ENCODE measurements at regions not wholly inside any gene's neighbourhood (a gene's known extent, or its start where the extent isn't known, plus 50 kb on each side); places are given as distances from the start of the nearest gene placed in this dataset.

DNA sequence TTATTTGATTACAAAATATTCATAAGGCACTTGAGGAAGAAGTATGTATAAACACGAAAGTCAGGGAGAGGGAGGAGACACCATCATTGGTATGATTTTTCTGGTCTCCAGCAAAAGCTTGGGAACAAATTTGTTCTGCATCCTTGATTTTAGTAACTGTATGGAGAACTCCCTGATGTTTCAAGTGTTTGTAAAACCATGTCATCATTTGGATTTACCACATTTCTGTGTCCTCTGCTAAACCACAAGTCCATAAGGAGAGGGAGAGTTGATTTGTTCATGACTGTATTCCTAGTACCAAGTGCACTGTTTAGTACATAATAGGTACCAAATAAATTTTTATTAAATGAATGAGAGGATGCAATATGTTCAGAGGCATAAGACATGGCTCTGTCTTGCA, 181.1 kb downstream of the BTG1 start:
- DNase-seq, result no peak

DNA sequence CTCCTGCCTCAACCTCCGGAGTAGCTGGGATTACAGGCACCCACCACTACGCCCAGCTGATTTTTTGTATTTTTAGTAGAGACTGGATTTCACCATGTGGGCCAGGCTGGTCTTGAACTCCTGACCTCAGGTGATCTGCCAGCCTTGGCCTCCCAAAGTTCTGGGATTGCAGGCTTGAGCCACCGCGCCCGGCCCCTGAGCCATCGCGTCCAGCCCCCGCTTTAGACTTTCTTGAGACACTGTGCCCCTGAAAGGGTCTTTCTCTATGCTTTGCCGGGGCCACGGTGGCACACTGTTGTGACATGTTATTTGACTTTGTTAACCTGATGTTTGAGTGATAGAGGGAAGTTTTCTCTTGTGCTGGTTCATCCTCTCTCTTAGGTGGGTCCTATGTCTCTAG, 186.4 kb downstream of the BTG1 start:
- DNase-seq, result no peak

DNA sequence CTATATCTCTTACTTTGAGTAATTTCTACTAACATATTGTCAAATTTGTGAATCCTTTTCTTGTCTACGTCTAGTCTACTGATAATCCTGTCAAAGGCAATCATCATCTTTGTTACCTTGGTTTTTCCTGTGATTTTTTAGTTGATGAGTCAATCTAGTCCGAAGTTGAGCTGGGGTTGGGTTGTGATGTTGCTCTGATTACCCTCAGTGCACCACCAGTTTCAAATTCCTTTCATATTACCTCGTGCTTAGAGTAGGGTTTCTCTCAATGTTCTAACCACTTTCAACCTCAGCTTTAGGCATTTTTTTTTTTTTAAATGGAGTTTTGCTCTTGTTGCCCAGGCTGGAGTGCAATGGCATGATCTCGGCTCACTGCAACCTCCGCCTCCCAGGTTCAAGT, 186.8 kb downstream of the BTG1 start:
- no peak for DNase-seq

DNA sequence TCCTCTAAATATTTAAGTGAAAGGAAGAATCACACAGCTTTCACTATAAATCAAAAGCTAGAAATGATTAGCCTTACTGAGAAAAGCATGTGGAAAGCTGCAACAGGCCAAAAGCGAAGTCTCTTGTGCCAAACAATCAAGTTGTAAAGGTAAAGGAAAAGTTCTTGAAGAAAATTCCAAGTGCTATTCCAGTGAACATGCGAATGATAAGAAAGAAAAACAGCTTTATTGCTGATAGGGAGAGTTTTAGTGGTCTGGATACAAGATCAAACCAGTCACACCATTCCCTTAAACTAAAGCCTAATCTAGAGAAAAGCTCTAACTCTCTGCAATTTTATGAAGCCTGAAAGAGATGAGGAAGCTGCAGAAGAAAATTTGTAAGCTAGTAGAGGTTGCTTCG, 190.9 kb downstream of the BTG1 start:
- no peak for DNase-seq

DNA sequence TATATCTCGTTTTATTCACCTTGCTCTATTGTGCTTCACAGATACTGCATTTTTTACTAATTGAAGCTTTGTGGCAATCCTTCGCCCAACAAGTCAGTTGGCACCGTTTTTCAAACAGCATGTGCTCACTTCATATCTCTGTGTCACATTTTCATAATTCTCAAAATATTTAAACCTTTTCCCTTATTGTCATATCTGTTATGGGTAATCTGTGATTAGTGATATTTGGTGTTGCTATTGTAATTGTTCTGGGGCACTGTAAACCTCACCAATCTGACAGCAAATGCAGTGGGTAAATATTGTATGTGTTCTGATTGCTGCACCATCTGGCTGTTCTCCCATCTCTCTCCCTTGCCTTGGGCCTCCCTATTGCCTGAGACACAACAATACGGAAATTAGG, 191.3 kb downstream of the BTG1 start:
- no peak for DNase-seq

DNA sequence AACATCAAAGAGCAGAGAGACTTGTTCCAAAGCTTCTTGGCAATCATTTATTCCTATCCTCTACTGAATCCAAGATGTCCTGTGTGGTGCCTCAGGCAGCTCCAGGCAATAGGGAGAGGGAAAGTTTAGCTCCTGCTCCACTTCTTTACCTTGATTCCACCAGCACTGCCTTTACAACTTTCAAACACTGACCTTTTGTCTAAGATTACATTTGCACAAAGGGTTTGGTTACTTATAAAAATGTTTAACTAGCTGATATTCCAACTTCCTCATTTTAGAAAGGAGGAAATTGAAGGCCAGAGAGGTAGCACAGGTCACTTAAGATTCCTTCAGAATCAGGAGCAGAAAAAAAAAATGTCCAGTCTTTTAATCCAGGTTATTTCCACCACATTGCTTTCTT, 192.7 kb downstream of the BTG1 start:
- no peak for DNase-seq

DNA sequence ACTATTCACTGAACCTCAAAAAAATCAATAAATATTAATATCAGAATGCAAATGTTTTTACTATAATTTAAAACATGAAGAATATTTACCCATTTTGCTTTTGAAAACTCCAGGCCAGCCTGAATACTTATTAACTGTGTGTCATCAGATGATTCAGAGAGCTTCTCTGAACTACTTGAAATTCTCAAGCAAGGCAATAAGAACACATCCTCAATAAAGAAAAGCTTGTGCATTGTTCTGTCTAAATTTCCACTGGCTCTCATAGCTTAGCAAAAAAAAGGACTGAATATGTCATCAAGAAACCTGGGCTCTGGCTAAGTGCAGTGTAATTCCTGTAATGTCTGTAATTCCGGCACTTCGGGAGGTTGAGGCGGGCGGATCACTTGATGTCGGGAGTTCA, 194.1 kb downstream of the BTG1 start:
- DNase-seq, result no peak

DNA sequence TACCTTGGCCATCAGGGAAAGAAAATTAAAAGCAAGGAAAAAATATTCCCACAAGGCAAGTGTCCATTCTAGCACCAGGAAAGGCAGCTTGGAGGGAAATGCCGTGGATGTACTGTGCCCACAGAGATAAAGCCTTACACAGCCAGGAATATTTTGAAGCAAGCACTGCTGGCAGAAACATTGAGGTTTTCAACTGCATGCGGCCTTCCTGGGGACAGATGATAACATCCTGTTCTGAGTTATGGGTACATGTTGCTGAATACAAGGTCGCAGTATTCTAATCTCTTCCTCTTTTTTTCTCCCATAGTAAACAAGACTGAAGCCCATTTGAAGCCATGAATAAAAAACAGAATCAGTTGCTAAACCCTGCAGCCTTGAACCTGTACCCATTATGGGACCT, 197.1 kb downstream of the BTG1 start:
- DNase-seq, result no peak

DNA sequence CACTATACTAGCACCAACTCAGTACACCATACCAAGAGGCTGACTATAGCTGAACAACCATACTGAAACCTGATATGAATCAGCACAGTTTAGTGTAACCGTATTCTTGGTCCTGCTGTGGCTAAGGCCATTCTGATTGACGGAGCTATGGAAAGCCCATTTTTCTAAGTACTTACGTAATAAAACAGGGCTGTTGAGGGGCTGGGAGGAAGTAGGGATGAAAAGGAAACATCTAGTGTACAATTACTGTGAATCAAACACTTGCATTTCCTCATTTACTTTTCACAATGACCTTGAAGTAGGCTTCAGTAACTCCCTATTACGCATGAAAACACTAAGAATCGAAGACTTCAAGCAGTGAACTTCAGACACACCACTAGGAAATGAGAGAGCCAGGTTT, 198.2 kb downstream of the BTG1 start:
- no peak for DNase-seq

DNA sequence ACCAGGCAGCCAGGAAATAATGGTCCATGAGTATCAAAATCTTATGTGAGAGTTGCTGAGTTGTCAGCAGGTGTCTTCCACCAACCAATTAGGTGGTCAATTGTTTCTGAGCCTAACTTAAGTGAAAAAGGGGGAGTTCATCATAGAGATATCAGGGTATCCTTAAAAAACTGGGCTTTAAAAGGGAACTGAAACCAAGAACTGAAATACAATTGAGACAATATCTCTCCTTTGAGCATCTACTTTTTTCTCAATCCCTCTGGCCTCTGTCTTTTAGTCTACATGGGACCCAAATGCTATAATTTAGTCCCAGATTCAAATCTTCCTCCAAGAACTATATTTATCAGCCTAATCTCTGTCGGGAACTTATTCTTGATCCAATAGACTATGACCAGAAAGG, 201.0 kb downstream of the BTG1 start:
- no peak for DNase-seq

DNA sequence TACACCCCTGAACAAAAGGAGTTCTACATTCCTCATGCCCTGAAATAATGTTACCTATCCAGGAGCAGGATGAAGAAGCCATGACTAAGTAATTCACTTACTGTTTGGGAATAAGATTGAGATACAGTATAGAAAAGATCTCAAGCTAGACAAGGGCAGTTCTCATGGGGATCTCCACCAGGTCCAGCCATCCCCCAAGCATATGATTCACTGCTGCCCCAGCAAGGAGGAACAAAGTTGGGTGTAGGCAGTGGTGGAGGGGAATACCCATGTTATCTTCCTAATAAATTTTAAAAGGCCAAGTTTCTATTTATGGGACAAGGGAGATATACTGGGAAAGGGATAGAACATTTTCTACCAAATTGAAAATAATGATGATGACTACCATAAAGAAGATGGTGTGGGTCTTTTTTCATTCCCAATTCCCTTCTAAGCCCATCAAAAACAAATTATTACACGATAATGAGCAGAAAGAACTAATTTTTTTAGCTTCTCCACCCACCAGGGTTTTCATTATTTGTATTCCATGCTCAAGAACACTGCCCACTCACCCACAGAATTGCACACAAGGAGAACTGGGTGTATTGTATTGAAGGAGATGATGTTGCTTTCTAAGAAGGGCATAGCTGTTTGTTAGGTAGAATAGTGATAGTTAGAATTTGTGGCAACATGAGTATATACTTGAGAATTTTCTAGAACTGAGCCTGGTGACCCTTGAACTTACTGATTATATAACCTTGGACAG, 204.6 kb downstream of the BTG1 start:
- no peak for DNase-seq

DNA sequence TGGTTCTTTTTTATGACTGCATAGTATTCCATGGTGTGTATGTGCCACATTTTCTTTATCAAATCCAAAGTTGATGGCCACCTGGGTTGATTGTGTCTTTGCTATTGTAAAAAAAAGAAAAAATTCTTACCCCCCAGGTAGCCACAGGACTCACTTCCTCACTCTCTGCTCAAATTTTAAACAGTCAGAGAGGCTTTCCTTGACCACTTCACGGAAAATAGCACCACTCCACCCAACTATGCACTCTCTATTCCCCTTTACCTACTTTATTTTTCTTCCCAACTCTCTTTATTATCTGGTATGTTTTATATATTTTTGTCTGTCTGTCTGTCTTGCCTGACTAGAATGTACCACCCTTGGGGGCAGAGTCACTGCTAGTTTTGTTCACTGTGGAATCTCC, 205.3 kb downstream of the BTG1 start:
- DNase-seq, result no peak

DNA sequence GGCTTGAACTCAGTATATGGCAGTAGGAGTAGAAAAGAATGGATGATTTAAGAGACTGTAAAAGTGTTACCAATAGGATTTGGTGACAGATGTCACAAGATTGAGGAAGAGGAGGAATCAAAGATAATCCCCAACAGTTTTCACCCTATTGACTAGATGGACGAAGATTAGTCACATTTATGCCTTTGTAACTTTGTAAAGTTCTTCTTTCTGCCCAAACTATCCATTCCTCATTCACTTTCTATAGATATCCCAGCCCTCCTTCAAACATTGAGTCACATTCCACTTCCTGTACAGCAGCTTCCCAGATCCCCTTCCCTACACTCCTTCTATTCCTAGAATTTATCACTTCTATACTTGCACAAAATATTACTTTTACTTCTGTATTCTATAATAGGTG, 207.9 kb downstream of the BTG1 start:
- DNase-seq, result no peak

DNA sequence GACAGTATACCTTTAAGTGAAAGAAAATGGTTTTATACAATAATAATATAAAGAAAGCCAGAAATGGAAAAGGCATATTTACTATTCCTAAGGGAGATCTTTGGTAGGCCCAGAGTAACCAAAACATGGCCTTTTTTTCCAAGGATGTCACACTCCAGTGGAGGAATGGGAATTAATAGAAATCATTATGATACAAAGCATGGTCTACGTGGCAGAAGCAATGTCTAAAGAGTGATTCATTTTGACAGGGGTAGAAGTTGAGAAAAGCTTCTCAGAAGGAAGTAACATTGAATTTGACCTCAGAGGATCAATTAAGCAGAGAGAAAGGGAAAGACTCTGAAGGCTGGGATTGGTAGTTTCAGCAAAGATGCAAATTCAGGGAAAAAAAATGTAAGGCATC, 208.6 kb downstream of the BTG1 start:
- no peak for DNase-seq

DNA sequence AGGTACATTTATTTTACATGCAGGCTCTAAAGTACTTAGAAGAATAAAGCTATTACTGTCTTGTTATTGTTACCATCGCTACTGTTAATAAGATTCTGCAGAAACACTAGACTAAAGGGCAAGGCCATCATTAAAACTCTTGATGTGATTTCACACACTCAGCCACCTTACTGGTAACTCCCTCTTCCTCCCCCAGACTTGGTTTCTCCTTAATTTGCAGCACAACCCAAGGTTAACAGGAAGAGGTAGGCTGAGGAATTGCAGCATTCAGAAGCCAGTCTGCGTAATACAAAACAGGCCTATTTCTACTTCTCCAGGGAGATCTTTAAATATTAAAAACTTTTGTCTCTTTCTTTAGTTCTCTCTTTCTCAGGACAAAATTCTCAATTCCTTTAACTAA, 210.3 kb downstream of the BTG1 start:
- no peak for DNase-seq

DNA sequence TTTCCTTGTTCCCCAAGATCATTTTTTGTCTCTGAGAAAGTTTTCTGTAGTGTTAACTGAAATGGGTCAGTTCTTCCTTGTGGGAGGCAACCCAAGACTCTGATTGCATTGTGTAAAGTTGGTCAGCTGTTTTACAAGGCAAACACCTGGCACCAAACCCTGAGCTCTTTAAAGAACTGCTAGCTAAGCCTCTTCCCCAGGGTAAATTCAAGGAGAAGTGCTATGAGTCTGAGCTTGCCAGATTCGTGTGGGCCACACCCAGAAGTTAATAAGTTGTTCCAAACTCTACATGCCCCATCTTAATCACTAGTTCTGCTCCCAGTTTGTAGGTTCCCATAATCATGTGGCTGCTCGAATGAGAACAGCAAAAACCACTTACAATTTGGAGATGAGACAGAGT, 214.5 kb downstream of the BTG1 start:
- DNase-seq, result no peak

DNA sequence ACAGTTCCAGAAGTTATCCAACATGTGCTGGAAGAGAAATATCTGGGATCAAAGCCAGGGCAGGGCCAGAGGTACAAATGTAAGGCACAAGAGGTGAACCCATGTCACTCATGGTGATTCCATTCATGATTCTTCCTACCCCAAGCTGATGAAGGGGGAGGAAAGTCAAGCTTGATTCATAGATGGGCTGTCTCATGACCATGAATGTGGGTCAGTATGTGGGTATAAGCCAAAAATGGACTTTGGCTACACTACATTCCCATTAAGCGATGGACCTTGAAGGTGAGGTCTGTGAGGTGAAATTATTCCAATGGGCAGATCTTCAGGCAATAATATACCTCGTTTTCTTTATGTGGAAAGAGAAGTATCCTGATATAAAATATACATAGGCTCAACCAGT, 217.1 kb downstream of the BTG1 start:
- DNase-seq, result no peak

DNA sequence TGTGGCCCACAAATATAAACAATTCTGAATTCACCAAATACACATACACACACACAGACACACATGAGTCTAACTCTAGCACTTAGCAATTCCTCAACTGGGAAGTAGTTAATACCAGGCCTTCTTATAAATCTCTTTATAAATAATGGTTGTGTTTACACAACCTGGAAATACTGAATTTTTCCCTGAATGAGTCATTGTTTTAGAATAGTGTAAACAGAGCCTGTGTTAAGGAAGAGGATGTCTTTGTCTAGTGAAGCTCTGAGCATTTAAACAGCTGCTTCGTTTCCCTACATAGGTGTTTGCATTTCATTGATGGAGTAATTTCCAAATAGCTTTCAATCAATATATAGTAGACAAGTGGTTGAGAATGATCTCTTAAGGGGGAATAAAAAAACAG, 218.8 kb downstream of the BTG1 start:
- DNase-seq, result no peak

DNA sequence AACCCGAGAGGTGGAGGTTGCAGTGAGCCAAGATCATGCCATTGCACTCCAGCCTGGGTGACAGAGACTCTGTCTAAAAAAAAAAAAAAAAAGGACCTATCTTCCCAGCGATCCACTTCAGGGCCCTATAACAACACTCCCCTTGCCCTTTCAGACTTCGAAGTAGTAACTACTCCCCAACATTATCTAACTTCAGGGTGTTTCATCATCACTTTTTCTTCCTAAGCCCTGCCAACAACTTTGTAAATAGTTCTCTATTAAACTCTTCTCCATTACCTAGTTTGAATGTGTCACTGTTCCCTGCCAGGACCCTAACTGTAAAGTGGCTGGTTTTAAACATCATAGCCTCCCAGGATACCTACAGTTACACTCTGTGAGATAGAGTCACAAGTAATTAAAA, 220.8 kb downstream of the BTG1 start:
- DNase-seq, result no peak

DNA sequence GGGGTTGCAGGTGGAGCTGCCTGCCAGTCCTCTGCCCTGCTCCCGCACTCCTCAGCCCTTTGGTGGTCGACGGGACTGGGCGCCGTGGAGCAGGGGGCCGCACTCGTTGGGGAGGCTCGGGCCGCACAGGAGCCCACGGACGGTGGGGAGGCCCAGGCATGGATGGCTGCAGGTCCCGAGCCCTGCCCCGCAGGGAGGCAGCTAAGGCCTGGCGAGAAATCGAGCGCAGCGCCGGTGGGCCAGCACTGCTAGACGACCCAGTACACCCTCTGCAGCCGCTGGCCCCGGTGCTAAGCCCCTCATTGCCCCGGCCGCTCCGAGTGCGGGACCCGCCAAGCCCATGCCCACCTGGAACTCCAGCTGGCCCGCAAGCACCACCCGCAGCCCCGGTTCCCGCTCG, 221.8 kb downstream of the BTG1 start:
- DNase-seq, result no peak

DNA sequence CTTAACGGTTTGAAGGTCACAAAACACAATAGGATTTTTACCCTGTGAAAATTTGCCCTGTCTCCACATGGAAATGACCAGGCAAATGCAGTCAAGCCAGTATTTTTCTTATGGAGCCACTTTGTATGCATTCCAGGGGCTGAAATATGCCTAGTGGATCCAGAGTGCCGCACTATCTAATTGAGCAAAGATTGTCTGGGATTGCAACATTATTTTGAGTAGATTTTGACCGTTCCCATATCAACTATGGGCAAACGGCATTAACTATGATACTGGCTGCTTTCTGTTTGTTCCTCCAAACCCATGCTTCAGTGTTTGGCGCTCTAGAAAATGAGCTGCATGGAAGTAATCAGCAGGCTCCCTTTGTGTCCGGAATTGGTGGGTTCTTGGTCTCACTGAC, 223.0 kb downstream of the BTG1 start:
- no peak for DNase-seq

DNA sequence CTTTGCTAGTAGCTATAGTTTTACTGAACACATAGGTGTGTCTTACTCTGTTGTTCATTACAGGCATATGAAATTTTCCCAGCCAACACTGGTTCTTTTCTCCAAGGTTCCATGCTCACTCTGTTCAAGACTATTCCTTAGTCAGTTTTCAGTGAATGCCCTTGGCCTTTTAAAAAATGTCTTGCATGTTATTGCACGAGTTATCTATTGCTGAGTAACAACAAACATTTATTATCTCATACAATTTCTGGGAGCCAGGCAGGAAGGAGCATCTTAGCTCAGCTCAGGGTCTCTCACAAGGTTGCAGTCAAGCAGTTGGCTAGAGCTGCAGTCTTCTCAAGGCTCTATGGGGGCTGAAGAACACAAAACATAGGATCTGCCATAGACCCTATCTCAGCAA, 223.5 kb downstream of the BTG1 start:
- no peak for DNase-seq

DNA sequence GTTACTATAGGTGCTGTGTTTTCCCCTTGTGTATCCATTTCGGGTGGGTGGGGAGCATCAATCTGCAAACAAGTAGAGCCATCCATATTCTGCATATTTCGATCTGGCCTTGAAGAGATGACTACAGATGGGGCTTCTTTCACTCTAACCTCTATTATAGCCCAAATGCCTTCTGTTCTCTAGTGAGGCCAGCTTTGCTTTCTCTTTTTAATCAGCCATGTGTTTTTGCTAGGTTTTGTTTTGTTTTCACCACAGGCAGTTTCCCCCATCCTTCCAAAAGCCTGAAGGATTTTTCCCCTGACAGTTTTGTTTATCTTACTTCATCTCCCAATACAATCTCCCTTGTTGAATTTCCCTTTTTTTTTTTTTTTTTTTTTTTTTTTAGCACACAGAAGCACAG, 224.1 kb downstream of the BTG1 start:
- DNase-seq, result no peak

DNA sequence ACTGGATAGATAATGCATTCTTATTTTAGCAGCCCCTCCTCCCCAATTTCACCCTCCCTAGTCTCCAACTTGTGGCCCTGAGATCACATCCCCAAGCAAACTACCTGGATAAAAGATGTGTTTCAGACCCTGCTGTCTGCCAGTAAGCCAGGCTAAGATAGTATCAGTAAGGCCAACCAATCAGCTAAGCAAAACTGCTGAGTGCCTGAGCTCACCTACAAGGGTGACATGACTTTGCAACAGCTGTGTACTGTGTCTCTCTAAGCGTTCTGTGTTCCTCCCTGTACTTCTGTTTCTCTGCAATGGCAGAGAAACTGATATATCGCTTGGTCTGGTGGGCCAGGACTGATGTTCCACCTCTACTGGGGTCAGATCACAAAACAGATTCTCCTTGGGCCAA, 224.9 kb downstream of the BTG1 start:
- no peak for DNase-seq

DNA sequence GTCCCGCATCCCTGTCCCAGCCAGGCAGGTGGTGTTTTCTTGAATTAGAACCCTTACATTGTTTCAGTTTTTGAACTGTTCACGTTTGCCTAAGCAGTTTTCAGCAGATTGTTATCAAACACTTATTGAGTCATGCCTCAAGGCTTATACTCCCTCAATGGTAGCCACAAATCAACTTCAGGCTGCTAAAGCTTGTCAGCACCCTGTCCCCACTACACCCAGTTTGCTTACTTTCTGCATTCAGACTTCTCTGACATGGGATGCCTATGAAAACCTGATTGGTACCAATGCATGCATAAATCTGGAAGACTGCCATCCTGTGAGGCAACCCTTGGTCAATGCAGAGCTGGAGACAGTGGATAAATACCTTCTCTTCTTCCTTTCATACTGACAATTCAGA, 225.4 kb downstream of the BTG1 start:
- no peak for DNase-seq

DNA sequence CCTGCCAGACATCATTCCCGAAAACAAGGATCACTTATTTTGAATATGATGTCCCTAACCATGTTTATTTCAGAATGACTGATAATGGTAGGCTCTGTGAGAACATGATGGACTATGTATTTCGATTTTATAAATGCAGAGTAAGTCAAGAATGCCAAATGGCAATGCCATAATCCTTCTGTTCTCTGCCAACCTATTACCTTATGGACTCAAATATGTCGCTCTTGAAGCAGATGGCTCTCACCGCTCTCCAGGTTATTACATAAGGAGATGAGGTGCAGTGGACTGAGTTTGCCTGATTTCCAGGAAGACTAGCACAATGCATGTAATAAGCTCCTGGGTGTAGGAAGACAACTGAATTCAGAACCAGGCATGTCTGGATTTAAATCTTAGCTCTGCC, 227.2 kb downstream of the BTG1 start:
- no peak for DNase-seq

Measured in stimulated activated CD4-positive, alpha-beta T cell treated with anti-CD3 and anti-CD28 coated beads, Interleukin-15, amount 100 ng/mL, for 24 hours (primary cell).